PFSK-1 (cell line): ENCODE measurements at regions not wholly inside any gene's neighbourhood (a gene's known extent, or its start where the extent isn't known, plus 50 kb on each side); places are given as distances from the start of the nearest gene placed in this dataset.

Experiments used
- POLR2AphosphoS5 ChIP-seq: IDR thresholded peaks from 2 replicates; pipeline ENCODE4 v1.6.1; 2012; ENCODE audit warnings: low read depth, mild to moderate bottlenecking, control low read depth, low read length, moderate library complexity
- SIN3A ChIP-seq: IDR thresholded peaks from 2 replicates; pipeline ENCODE4 v1.6.1; 2012; ENCODE audit warnings: mild to moderate bottlenecking, low read length, moderate library complexity, borderline replicate concordance; ENCODE audit not compliant: insufficient read depth
- TAF1 ChIP-seq: IDR thresholded peaks from 2 replicates; pipeline ENCODE4 v1.6.1; 2012; ENCODE audit warnings: low read length, control low read depth, borderline replicate concordance; ENCODE audit not compliant: insufficient read depth

DNA sequence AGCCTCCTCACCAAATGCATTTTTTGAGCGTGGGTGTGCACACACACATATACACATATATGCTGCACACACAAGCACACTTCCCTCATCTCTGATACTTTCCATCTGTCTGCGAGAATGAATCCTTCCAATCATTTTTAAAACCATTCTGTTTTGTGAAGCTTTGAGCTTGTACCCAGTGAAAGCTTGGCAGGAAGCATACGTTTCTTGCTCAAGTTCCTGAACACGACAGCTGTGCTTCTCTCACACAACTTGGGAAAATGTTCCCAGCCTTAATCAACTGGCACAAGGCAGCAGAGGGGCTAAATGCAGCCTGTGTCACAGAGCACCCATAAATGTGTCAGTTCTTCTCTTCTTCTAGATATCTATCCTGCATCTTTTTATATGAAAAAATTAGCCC lies 524.0 kb upstream of the KIRREL3 start:
- TF ChIP-seq POLR2AphosphoS5 (no peak), SIN3A (no peak), TAF1 (no peak)
